LNCAP (cell line): ENCODE measurements at regions not wholly inside any gene's neighbourhood (a gene's known extent, or its start where the extent isn't known, plus 50 kb on each side); places are given as distances from the start of the nearest gene placed in this dataset.

Source experiments
- CTCF ChIP-seq: fragments of 450-650 bp; IDR thresholded peaks from 2 replicates; pipeline ENCODE4 v1.5.1; 2017; ENCODE audit warnings: mild to moderate bottlenecking

DNA sequence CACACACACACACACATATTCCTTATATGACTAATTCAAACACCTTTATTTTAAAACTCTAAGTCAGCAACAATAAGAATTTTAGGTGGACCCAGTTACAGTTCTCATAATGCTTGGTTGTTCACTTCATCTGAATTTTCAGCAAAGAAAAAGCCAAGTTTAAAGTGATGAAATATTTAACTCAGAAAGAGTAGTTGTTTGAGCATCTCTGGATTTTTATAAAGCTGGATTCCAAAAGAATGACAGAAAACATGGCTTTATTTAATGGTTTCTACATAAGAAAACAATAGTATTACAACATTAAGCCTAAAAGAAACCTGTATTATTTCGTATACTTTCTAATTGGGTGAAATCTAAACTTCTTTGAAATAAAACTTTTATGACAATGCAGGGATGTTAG is 54.2 kb upstream of the ADAMTS5 start:
- TF ChIP-seq CTCF = no peak

DNA sequence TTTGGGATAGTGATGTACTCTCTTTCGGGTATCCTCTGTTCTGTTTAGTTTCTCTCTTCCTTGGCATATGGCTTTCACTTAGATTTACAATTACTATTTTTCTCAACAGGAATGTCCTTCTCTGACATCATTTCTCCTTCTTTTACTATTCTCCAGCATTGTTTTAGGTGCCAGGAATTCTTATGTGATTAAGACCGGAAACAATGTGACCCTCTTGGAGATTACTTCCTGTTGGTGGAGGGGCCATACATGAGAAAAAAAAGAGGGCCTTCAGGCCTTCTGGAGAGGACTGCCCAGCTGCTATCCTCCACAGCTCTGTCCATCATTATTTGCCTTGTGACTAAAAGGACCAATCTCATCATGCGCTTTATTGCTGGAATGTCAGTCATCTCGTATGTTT is 50.4 kb upstream of the ADAMTS5 start:
- TF ChIP-seq CTCF = no peak
